ENCODE measurements at regions not wholly inside any gene's neighbourhood (a gene's known extent, or its start where the extent isn't known, plus 50 kb on each side); places are given as distances from the start of the nearest gene placed in this dataset.

DNA sequence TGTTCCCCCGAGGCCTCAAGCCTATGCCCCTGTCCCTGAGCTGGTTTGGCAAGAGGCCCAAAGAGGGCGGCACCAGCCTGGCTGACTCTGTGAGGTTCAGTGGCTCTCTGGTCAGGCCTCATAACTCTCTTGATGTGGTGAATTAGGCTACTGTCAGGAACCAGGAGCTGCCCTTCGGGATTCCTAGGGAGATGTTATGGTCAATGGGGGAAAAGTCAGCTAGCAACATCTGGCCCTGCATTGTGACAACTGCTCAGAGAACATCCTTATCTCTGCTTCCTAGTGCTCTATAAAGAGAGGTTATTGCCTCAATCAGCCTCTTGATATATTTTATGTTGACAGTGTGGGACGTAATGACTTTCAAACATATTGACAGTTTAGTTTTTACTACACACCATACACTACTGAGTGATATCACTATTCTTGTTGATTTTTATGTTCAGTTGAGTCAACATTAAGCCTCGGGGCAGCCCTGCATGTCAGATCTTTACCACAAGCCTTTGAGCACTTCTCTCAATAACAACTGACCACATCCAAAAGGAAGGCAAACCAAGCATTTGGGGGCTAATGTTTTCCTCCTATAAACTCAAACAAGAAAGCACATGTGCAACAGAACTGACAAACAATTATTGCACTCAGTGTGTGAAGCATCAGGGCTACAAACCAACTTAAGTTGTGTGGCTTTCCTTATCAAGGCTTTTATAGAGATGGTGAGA is 448.3 kb upstream of the SLC14A2 start:
- Histone ChIP-seq H3K4me3 (no peak overlapping the region), H3K36me3 (ENCODE audit: control insufficient read depth in 2 of 2, insufficient read depth in 2 of 2, low read length in 1 of 2) (no peaks in the 10 kb centered on the region), H3K79me2 (ENCODE audit: control insufficient read depth, insufficient read depth, low read length) (no peaks in the 10 kb centered on the region), H3K9me3 (replicated peaks; ENCODE audit: control insufficient read depth, insufficient read depth, low read length) (no peaks in the 10 kb centered on the region), H3K27ac (ENCODE audit: control insufficient read depth, insufficient read depth) (no peak overlapping the region), H3K9ac (ENCODE audit: control insufficient read depth, insufficient read depth, low read length) (no peak overlapping the region), H3K4me2 (ENCODE audit: control insufficient read depth, insufficient read depth) (no peak overlapping the region), H3K4me1 (ENCODE audit: control insufficient read depth, insufficient read depth, low read length) (0 out of 2 replicates have a peak, but pooled peaks cover 4% of the 10 kb centered on the region), H3K27me3 (replicated peaks in 1 of 2; ENCODE audit: control insufficient read depth in 2 of 2, insufficient read depth in 2 of 2, low read length in 1 of 2) (no peaks in the 10 kb centered on the region), H2AFZ (ENCODE audit: control insufficient read depth, low read depth, low read length) (no peak overlapping the region), H4K20me1 (ENCODE audit: control insufficient read depth, insufficient read depth) (no peaks in the 10 kb centered on the region)
- intact Hi-C loops (cut with micrococcal nuclease; ENCODE audit: unreplicated experiment) (loop anchor here (2.0 kb wide), 1 partner anchor 64 kb away; no protein-coding TSS in a partner anchor), in situ Hi-C loops (cut with MboI) (no loop called here)
- ChIA-PET CTCF (interaction anchor here (0.6 to 1.6 kb wide), 3 partner anchors 9 to 90 kb away, joined by 3 read pairs; no protein-coding TSS in a partner anchor), POLR2A (no interaction called here), SMC1A (ENCODE audit: uncharacterized antibody, unreplicated experiment) (interaction anchor here (0.5 to 1.4 kb wide), 3 partner anchors 31 to 81 kb away, joined by 3 to 4 read pairs (median 3); no protein-coding TSS in a partner anchor), RAD21 (ENCODE audit: unreplicated experiment) (interaction anchor here (0.6 kb wide), 1 partner anchor 457 kb away, joined by 3 read pairs; no protein-coding TSS in a partner anchor)
- no TSS peak for BruUV-seq (replicated peaks)
- ATAC-seq: peak; percentile 80
- no peak for DNase-seq (ENCODE audit: low read depth, low spot score)
- FAIRE-seq: no peak
- WGBS (ENCODE audit: insufficient coverage, insufficient replicate concordance, low lambda C conversion rate, missing lambda C conversion rate): 14% methylated on average over 5 of the region's 5 CpGs
- TF ChIP-seq NFIC (IDR thresholded peaks at IDR 0.05; ENCODE audit: low read depth, low read length) (peak; percentile 71; the same call in 1 of the 2 replicates), SPI1 (IDR thresholded peaks at IDR 0.05; ENCODE audit: borderline replicate concordance, insufficient read depth, low read depth, low read length) (0 out of 2 replicates have a peak, but pooled peaks have one; percentile 10), CBFB (IDR thresholded peaks at IDR 0.05; ENCODE audit: low read depth) (0 out of 2 replicates have a peak, but pooled peaks have one; percentile 37), FOS (IDR thresholded peaks at IDR 0.05; ENCODE audit: borderline replicate concordance, extremely low read depth, insufficient read length) (no peak), BCL11A (IDR thresholded peaks at IDR 0.05; ENCODE audit: low read depth, low read length) (0 out of 2 replicates have a peak, but pooled peaks have one; percentile 11), RB1 (IDR thresholded peaks at IDR 0.05; ENCODE audit: borderline replicate concordance) (no peak), ETV6 (conservative IDR thresholded peaks at IDR 0.05 in 1 of 2, IDR thresholded peaks at IDR 0.05 in 1 of 2; ENCODE audit: borderline replicate concordance in 1 of 2, low read depth in 1 of 2) (peak in 1 of 2 experiments; percentile 40; a peak in 1 of 4 replicates), CREB1 (IDR thresholded peaks at IDR 0.05; ENCODE audit: low read depth) (peak; percentile 59; the same call in 1 of the 2 replicates), SMAD5 (IDR thresholded peaks at IDR 0.05; ENCODE audit: low read depth) (no peak), GABPA (IDR thresholded peaks at IDR 0.05; ENCODE audit: low read depth) (0 out of 2 replicates have a peak, but pooled peaks have one; percentile 21), RUNX3 (IDR thresholded peaks at IDR 0.05; ENCODE audit: low read length) (peak; percentile 88), WRNIP1 (IDR thresholded peaks at IDR 0.05; ENCODE audit: borderline replicate concordance, low read depth, low read length) (no peak), JUND (IDR thresholded peaks at IDR 0.05; ENCODE audit: low read depth, low read length) (no peak), ZSCAN29 (IDR thresholded peaks at IDR 0.05) (no peak)
- TF ChIP-seq, protein P1, sequence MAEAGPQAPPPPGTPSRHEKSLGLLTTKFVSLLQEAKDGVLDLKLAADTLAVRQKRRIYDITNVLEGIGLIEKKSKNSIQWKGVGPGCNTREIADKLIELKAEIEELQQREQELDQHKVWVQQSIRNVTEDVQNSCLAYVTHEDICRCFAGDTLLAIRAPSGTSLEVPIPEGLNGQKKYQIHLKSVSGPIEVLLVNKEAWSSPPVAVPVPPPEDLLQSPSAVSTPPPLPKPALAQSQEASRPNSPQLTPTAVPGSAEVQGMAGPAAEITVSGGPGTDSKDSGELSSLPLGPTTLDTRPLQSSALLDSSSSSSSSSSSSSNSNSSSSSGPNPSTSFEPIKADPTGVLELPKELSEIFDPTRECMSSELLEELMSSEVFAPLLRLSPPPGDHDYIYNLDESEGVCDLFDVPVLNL (IDR thresholded peaks at IDR 0.05; ENCODE audit: low read depth, low read length): no peak
- TF ChIP-seq, protein P2, sequence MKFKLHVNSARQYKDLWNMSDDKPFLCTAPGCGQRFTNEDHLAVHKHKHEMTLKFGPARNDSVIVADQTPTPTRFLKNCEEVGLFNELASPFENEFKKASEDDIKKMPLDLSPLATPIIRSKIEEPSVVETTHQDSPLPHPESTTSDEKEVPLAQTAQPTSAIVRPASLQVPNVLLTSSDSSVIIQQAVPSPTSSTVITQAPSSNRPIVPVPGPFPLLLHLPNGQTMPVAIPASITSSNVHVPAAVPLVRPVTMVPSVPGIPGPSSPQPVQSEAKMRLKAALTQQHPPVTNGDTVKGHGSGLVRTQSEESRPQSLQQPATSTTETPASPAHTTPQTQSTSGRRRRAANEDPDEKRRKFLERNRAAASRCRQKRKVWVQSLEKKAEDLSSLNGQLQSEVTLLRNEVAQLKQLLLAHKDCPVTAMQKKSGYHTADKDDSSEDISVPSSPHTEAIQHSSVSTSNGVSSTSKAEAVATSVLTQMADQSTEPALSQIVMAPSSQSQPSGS (IDR thresholded peaks at IDR 0.05; ENCODE audit: low read length): peak; percentile 40; the same call in 1 of the 2 replicates
- TF ChIP-seq, protein P3, sequence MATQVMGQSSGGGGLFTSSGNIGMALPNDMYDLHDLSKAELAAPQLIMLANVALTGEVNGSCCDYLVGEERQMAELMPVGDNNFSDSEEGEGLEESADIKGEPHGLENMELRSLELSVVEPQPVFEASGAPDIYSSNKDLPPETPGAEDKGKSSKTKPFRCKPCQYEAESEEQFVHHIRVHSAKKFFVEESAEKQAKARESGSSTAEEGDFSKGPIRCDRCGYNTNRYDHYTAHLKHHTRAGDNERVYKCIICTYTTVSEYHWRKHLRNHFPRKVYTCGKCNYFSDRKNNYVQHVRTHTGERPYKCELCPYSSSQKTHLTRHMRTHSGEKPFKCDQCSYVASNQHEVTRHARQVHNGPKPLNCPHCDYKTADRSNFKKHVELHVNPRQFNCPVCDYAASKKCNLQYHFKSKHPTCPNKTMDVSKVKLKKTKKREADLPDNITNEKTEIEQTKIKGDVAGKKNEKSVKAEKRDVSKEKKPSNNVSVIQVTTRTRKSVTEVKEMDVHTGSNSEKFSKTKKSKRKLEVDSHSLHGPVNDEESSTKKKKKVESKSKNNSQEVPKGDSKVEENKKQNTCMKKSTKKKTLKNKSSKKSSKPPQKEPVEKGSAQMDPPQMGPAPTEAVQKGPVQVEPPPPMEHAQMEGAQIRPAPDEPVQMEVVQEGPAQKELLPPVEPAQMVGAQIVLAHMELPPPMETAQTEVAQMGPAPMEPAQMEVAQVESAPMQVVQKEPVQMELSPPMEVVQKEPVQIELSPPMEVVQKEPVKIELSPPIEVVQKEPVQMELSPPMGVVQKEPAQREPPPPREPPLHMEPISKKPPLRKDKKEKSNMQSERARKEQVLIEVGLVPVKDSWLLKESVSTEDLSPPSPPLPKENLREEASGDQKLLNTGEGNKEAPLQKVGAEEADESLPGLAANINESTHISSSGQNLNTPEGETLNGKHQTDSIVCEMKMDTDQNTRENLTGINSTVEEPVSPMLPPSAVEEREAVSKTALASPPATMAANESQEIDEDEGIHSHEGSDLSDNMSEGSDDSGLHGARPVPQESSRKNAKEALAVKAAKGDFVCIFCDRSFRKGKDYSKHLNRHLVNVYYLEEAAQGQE (IDR thresholded peaks at IDR 0.05; ENCODE audit: low read depth, low read length): no peak

Measured in GM12878 (cell line).